H1 (cell line): ENCODE measurements at regions not wholly inside any gene's neighbourhood (a gene's known extent, or its start where the extent isn't known, plus 50 kb on each side); places are given as distances from the start of the nearest gene placed in this dataset.

Source experiments
- CTCF ChIA-PET: fragments of 300-600 bp; sonication (Branson Sonifier 250); formaldehyde crosslinking; loops from one replicate; lab custom pipeline; 2021; ENCODE audit not compliant: partially characterized antibody; lab: Charles Lee
- POLR2A ChIA-PET: fragments of 300-600 bp; sonication (Branson Sonifier 250); formaldehyde crosslinking; loops from one replicate; lab custom pipeline; 2021; ENCODE audit warnings: inconsistent platforms; ENCODE audit not compliant: partially characterized antibody; lab: Charles Lee
- DNase-seq, 2 experiments: peaks; one replicate each; pipeline versions ENCODE4 v3.0.0 to v3.0.0-alpha.2; 2010 to 2022; ENCODE audit warnings: low spot score in 2 of 2, low read depth in 1 of 2, mixed read lengths in 1 of 2
- FAIRE-seq: peaks from 2 replicates; lab custom pipeline; 2011; peaks lifted over from hg19 to GRCh38; lab: Jason Lieb, UNC
- H2AFZ ChIP-seq: 2 replicates; pipeline ENCODE4 v1.8.1; 2012; ENCODE audit warnings: low read length, inconsistent platforms
- H2AK5ac ChIP-seq: 2 replicates; pipeline ENCODE4 v1.6.1; 2013; ENCODE audit warnings: low read depth, low read length
- H2BK120ac ChIP-seq: replicated peaks from 2 replicates; pipeline ENCODE3; 2013; ENCODE audit warnings: low read depth, low read length, inconsistent platforms
- H2BK12ac ChIP-seq: 2 replicates; pipeline ENCODE4 v1.6.1; 2013; ENCODE audit warnings: low read depth, low read length
- H2BK15ac ChIP-seq: 2 replicates; pipeline ENCODE4 v1.6.1; 2013; ENCODE audit warnings: low read length
- H2BK20ac ChIP-seq: 2 replicates; pipeline ENCODE4 v1.6.1; 2013; ENCODE audit warnings: low read length
- H2BK5ac ChIP-seq: 2 replicates; pipeline ENCODE4 v1.6.1; 2013; ENCODE audit warnings: low read depth, low read length
- H3K14ac ChIP-seq: 2 replicates; pipeline ENCODE4 v1.6.1; 2013; ENCODE audit warnings: inconsistent platforms; ENCODE audit not compliant: insufficient read length
- H3K18ac ChIP-seq: 2 replicates; pipeline ENCODE4 v1.6.1; 2013; ENCODE audit warnings: low read length; ENCODE audit errors: extremely low read depth
- H3K23ac ChIP-seq: 2 replicates; pipeline ENCODE4 v1.6.1; 2013; ENCODE audit warnings: inconsistent platforms; ENCODE audit not compliant: insufficient read length
- H3K23me2 ChIP-seq: 2 replicates; pipeline ENCODE4 v1.6.1; 2013; ENCODE audit warnings: low read depth, low read length
- H3K27ac ChIP-seq: 2 replicates; pipeline ENCODE4 v1.6.1; 2011; ENCODE audit warnings: low read depth, low read length, inconsistent platforms
- H3K27me3 ChIP-seq, 4 experiments: replicated peaks in 1 of 4; 1 replicate in 1 of 4; 2 replicates in 3 of 4; pipeline versions ENCODE4 v1.6.1 to v1.8.1; 2011 to 2013; ENCODE audit warnings: low read length in 3 of 4, mild to moderate bottlenecking in 3 of 4, inconsistent platforms in 2 of 4, mixed read lengths in 2 of 4, moderate library complexity in 1 of 4; ENCODE audit not compliant: control insufficient read depth in 3 of 4, insufficient read depth in 3 of 4; ENCODE audit errors: extremely low read depth in 1 of 4
- H3K36me3 ChIP-seq, 4 experiments: 2 replicates each; pipeline versions ENCODE4 v1.6.1 to v1.8.1; 2011 to 2013; ENCODE audit warnings: mild to moderate bottlenecking in 4 of 4, low read length in 3 of 4, moderate library complexity in 2 of 4, control low read depth in 1 of 4, inconsistent platforms in 1 of 4; ENCODE audit not compliant: insufficient read depth in 4 of 4, control insufficient read depth in 2 of 4
- H3K4ac ChIP-seq: replicated peaks from 2 replicates; pipeline ENCODE3; 2013; ENCODE audit warnings: low read length, low read depth, mixed read lengths, inconsistent platforms; ENCODE audit not compliant: insufficient read length
- H3K4me1 ChIP-seq, 4 experiments: replicated peaks in 1 of 4; 1 replicate in 1 of 4; 2 replicates in 3 of 4; pipeline versions ENCODE4 v1.6.1 to v1.8.1; 2011 to 2013; ENCODE audit warnings: low read length in 3 of 4, inconsistent platforms in 2 of 4, mixed read lengths in 1 of 4; ENCODE audit not compliant: insufficient read depth in 4 of 4, control insufficient read depth in 3 of 4
- H3K4me2 ChIP-seq, 2 experiments: 2 replicates each; pipeline versions ENCODE4 v1.6.1 to v1.8.1; 2011 to 2013; ENCODE audit warnings: low read depth in 2 of 2, low read length in 2 of 2, control low read depth in 1 of 2, inconsistent platforms in 1 of 2, mild to moderate bottlenecking in 1 of 2; ENCODE audit not compliant: insufficient read depth in 1 of 2
- H3K4me3 ChIP-seq, 4 experiments: fragments of 200-600, 300-600 bp in 1 of 4; sonication (generic), shearing (Covaris generic), sonication (Bioruptor Twin) in 1 of 4; 2 replicates each; pipeline versions ENCODE4 v1.5.1 to v1.8.1; 2011 to 2016; ENCODE audit warnings: low read length in 4 of 4, low read depth in 3 of 4, control low read depth in 2 of 4, inconsistent platforms in 2 of 4, mild to moderate bottlenecking in 2 of 4, mixed read lengths in 1 of 4, moderate library complexity in 1 of 4; ENCODE audit not compliant: insufficient read depth in 2 of 4; ENCODE audit errors: extremely low read depth in 1 of 4
- H3K56ac ChIP-seq: replicated peaks from 2 replicates; pipeline ENCODE3; 2013; ENCODE audit warnings: low read depth, mild to moderate bottlenecking, mixed read lengths, low read length, inconsistent platforms; ENCODE audit not compliant: insufficient read length
- H3K79me1 ChIP-seq: 2 replicates; pipeline ENCODE4 v1.6.1; 2013; ENCODE audit warnings: low read depth, low read length, control low read depth
- H3K79me2 ChIP-seq, 2 experiments: 2 replicates each; pipeline versions ENCODE4 v1.6.1 to v1.8.1; 2012 to 2013; ENCODE audit warnings: low read length in 2 of 2, mild to moderate bottlenecking in 2 of 2, inconsistent platforms in 1 of 2; ENCODE audit not compliant: insufficient read depth in 2 of 2, control insufficient read depth in 1 of 2
- H3K9ac ChIP-seq, 4 experiments: replicated peaks in 1 of 4; 1 replicate in 1 of 4; 2 replicates in 3 of 4; pipeline versions ENCODE4 v1.6.1 to v1.8.1; 2011 to 2013; ENCODE audit warnings: low read depth in 3 of 4, low read length in 3 of 4, control low read depth in 2 of 4, mild to moderate bottlenecking in 2 of 4, moderate library complexity in 2 of 4, inconsistent platforms in 1 of 4; ENCODE audit errors: extremely low read depth in 1 of 4
- H3K9me3 ChIP-seq, 2 experiments: 2 replicates each; pipeline versions ENCODE4 v1.6.1 to v1.8.1; 2012 to 2013; ENCODE audit warnings: mild to moderate bottlenecking in 2 of 2, moderate library complexity in 2 of 2, control low read depth in 1 of 2, inconsistent platforms in 1 of 2, low read depth in 1 of 2, low read length in 1 of 2, mixed read lengths in 1 of 2; ENCODE audit not compliant: insufficient read depth in 2 of 2
- H4K20me1 ChIP-seq, 2 experiments: replicated peaks in 1 of 2; 2 replicates each; pipeline versions ENCODE3 to v1.8.1; 2011 to 2013; ENCODE audit warnings: inconsistent platforms in 2 of 2, low read length in 2 of 2, mild to moderate bottlenecking in 1 of 2; ENCODE audit not compliant: insufficient read depth in 2 of 2, control insufficient read depth in 1 of 2
- H4K5ac ChIP-seq: 2 replicates; pipeline ENCODE4 v1.6.1; 2013; ENCODE audit warnings: low read length, low read depth, mixed read lengths, inconsistent platforms; ENCODE audit not compliant: insufficient read length
- H4K8ac ChIP-seq: 2 replicates; pipeline ENCODE4 v1.8.0; 2013; ENCODE audit warnings: mild to moderate bottlenecking, moderate library complexity, low read length, inconsistent platforms; ENCODE audit not compliant: insufficient read depth; ENCODE audit errors: extremely low read depth
- H4K91ac ChIP-seq: replicated peaks from 2 replicates; pipeline ENCODE3; 2013; ENCODE audit warnings: low read length, mixed read lengths, inconsistent platforms; ENCODE audit not compliant: insufficient read length
- BACH1 ChIP-seq: IDR thresholded peaks from 2 replicates; pipeline ENCODE4 v1.6.1; 2012; ENCODE audit warnings: low read length, improper control_type of control experiment
- JUN ChIP-seq: IDR thresholded peaks from 2 replicates; pipeline ENCODE4 v1.6.1; 2011; ENCODE audit warnings: low read depth, mild to moderate bottlenecking, improper control_type of control experiment, low read length
- NRF1 ChIP-seq: IDR thresholded peaks from 2 replicates; pipeline ENCODE4 v1.6.1; 2011; ENCODE audit warnings: mild to moderate bottlenecking, low read depth, low read length, improper control_type of control experiment
- RFX5 ChIP-seq: IDR thresholded peaks from 2 replicates; pipeline ENCODE4 v1.6.1; 2011; ENCODE audit warnings: low read depth, low read length, improper control_type of control experiment, borderline replicate concordance
- SIN3A ChIP-seq, 2 experiments: IDR thresholded peaks in 1 of 2; conservative IDR thresholded peaks in 1 of 2; 2 replicates each; pipeline ENCODE4 v1.6.1; 2011 to 2012; ENCODE audit warnings: low read length in 2 of 2, improper control_type of control experiment in 1 of 2, low read depth in 1 of 2, mild to moderate bottlenecking in 1 of 2
- SIRT6 ChIP-seq: IDR thresholded peaks from one replicate; pipeline ENCODE4 v1.7.1; 2012; ENCODE audit warnings: low read length, inconsistent platforms
- WGBS, 2 experiments: shearing (Covaris generic) in 1 of 2; methylation state at CpG; one replicate each; pipeline versions ENCODE4 v1.1.6 to v1.1.7; 2013 to 2015; ENCODE audit warnings: low lambda C conversion rate in 2 of 2, mixed read lengths in 2 of 2, inconsistent platforms in 1 of 2, low coverage in 1 of 2, missing lambda C conversion rate in 1 of 2; ENCODE audit not compliant: insufficient replicate concordance in 2 of 2, insufficient coverage in 1 of 2, insufficient read length in 1 of 2; ENCODE audit errors: extremely low coverage in 1 of 2, missing lambda C conversion rate in 1 of 2; 5-methylcytosine and 5-hydroxymethylcytosine counted together

DNA sequence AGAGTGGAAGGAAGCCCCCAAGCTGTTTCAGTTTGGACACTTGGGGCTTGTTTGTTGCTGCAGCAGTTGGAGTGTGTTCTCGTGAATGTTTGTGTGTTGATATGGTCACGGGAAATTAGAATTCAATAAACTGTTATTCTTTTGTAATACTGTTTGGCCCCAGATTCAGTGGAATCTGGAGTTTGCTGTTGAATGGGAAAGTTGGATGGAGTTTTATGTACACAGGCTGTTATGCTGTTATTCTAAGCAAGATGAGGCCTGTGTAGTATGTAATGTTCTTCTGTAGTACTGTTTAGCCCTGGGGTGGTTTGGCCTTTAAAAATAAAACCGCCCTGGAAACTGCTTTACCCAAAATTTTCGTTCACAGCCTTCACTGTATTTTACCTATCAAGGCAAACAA, 810.4 kb upstream of the HS6ST1 start:
- H4K8ac ChIP-seq = no peak overlapping the region
- no peak overlapping the region for H2AK5ac ChIP-seq
- H3K4me3 ChIP-seq = no peak overlapping the region
- no peak overlapping the region for H2BK20ac ChIP-seq
- H3K4ac ChIP-seq = no peak overlapping the region
- WGBS, 2 experiments = 88% methylated on average over 4 of the region's 4 CpGs; no CpG with 5 or more reads in 1 of the 2 experiments
- H4K5ac ChIP-seq = no peak overlapping the region
- no peak overlapping the region for H2BK12ac ChIP-seq
- no peak overlapping the region for H2AFZ ChIP-seq
- H2BK5ac ChIP-seq = no peak overlapping the region
- ChIA-PET POLR2A (no interaction called here), CTCF (interaction anchor here (0.8 kb wide), 1 partner anchor 14 kb away, joined by 3 read pairs; no protein-coding TSS in a partner anchor)
- H4K91ac ChIP-seq = no peak overlapping the region
- H3K56ac ChIP-seq = no peak overlapping the region
- DNase-seq (no peak), FAIRE-seq (no peak)
- TF ChIP-seq SIN3A (conservative IDR thresholded peaks at IDR 0.05 in 1 of 2, IDR thresholded peaks at IDR 0.05 in 1 of 2; ENCODE audit: low read depth in 1 of 2, low read length in 2 of 2) = no peak
- no peak for TF ChIP-seq RFX5
- TF ChIP-seq JUN = no peak
- no peak for TF ChIP-seq SIRT6
- no peak for TF ChIP-seq BACH1
- TF ChIP-seq NRF1 = no peak
- H3K4me1 ChIP-seq = no peaks in the 10 kb centered on the region
- H3K27me3 ChIP-seq = no peaks in the 10 kb centered on the region
- H3K23ac ChIP-seq = no peak overlapping the region
- H2BK120ac ChIP-seq = no peak overlapping the region
- no peaks in the 10 kb centered on the region; a peak in 1 of 4 replicates for H3K9me3 ChIP-seq
- H3K4me2 ChIP-seq = no peak overlapping the region
- H3K14ac ChIP-seq = no peak overlapping the region
- H3K79me2 ChIP-seq = no peaks in the 10 kb centered on the region
- H4K20me1 ChIP-seq = no peaks in the 10 kb centered on the region
- H3K27ac ChIP-seq = no peak overlapping the region
- H3K9ac ChIP-seq = no peak overlapping the region
- no peaks in the 10 kb centered on the region for H3K36me3 ChIP-seq
- H3K18ac ChIP-seq = no peak overlapping the region
- H3K79me1 ChIP-seq = no peaks in the 10 kb centered on the region
- no peak overlapping the region for H2BK15ac ChIP-seq
- no peaks in the 10 kb centered on the region for H3K23me2 ChIP-seq
